ENCODE measurements at regions not wholly inside any gene's neighbourhood (a gene's known extent, or its start where the extent isn't known, plus 50 kb on each side); places are given as distances from the start of the nearest gene placed in this dataset.
"Not testable (repeated sequence)": the region's sequence is repeated elsewhere in the genome, so short reads cannot be mapped to it uniquely, and the experiment has no call there.

DNA sequence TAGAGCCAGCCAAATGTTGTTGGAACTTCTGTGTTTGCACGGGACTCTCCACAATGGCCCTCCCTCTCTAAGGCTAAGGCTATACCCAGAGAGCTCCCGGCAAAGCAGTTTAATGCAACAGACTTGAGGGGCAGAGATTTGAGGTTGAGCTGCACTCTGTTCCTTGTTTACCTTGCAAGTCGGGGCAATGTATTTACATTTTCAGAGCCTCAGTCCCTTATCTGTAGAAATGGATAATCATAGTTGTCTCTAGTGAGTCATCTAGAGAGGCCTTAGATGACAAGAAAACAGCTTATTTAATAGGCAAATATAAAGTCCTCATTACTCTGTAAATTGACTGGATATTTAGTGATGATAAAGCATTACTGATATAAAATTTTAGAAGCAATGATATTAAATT lies 917.7 kb downstream of the MCTP2 start:
- no peaks in the 10 kb centered on the region for H3K9me3 ChIP-seq (ENCODE audit: control insufficient read depth, low read length)
- H3K9ac ChIP-seq (ENCODE audit: low read length), result no peak overlapping the region

DNA sequence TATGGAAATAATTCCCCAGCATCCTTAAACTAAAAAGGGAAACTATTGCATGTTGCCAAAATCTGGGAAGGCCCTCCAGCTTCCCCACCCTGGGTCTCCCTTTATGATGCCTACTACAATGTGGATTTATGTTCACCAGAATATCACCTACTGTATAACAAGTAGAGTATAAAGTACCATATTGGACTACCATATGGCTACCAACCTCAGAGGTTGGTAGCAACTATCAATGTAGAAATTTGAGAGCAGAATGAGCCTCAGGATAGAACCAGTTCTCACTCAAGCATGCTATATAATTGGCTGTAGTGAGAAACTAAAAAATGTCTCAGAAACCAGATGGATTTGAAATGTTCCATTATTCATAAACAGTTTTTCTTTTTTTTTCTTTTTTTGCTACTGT lies 918.4 kb downstream of the MCTP2 start:
- no peaks in the 10 kb centered on the region for H3K36me3 ChIP-seq (ENCODE audit: control insufficient read depth, insufficient read depth, low read length)
- no peaks in the 10 kb centered on the region for H3K27me3 ChIP-seq (ENCODE audit: control insufficient read depth, insufficient read depth, low read length)
- no peak overlapping the region for H3K4me3 ChIP-seq (ENCODE audit: low read length)
- H3K9ac ChIP-seq (ENCODE audit: low read length), result no peak overlapping the region
- H3K4me1 ChIP-seq (ENCODE audit: control insufficient read depth, insufficient read depth, low read length), result no peaks in the 10 kb centered on the region
- H3K9me3 ChIP-seq (ENCODE audit: control insufficient read depth, low read length), result no peaks in the 10 kb centered on the region

More for the DNA sequence above, 917.7 kb downstream of the MCTP2 start:
- H3K4me1 ChIP-seq (ENCODE audit: control insufficient read depth, insufficient read depth, low read length), result no peaks in the 10 kb centered on the region
- H3K36me3 ChIP-seq (ENCODE audit: control insufficient read depth, insufficient read depth, low read length), result no peaks in the 10 kb centered on the region
- H3K4me3 ChIP-seq (ENCODE audit: low read length), result no peak overlapping the region
- H3K27me3 ChIP-seq (ENCODE audit: control insufficient read depth, insufficient read depth, low read length), result no peaks in the 10 kb centered on the region

DNA sequence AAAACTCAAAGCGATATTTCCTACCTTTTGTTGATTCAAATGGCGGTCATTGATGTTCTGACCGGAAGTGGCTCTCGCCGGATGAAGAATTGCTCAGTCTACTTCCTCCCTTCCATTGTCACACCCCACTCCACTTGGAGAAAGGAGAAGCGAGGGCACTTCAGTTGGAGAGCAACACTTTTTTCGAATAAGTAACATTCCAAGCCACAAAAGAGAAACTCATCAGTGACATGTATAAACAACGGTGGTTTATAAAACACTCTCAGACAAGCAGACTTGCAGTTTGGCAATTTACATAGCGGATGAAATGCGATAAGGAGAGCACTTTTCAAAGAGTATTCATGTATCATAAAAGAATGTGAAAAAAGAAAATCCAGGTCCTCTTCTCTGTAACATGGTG lies 919.1 kb downstream of the MCTP2 start:
- Histone ChIP-seq H3K9me3 (ENCODE audit: control insufficient read depth, low read length) (no peaks in the 10 kb centered on the region), H3K36me3 (ENCODE audit: control insufficient read depth, insufficient read depth, low read length) (no peaks in the 10 kb centered on the region), H3K9ac (ENCODE audit: low read length) (no peak overlapping the region), H3K27me3 (ENCODE audit: control insufficient read depth, insufficient read depth, low read length) (no peaks in the 10 kb centered on the region), H3K4me1 (ENCODE audit: control insufficient read depth, insufficient read depth, low read length) (no peaks in the 10 kb centered on the region), H3K4me3 (ENCODE audit: low read length) (no peak overlapping the region)

GRCh38 chr15:95152741-95153140 lies 921.4 kb downstream of the MCTP2 start:
- no peak overlapping the region for H3K9ac ChIP-seq (ENCODE audit: low read length)
- H3K4me1 ChIP-seq (ENCODE audit: control insufficient read depth, insufficient read depth, low read length), result no peaks in the 10 kb centered on the region
- no peaks in the 10 kb centered on the region for H3K9me3 ChIP-seq (ENCODE audit: control insufficient read depth, low read length)
- no peaks in the 10 kb centered on the region for H3K36me3 ChIP-seq (ENCODE audit: control insufficient read depth, insufficient read depth, low read length)
- no peak overlapping the region for H3K4me3 ChIP-seq (ENCODE audit: low read length)
- H3K27me3 ChIP-seq (ENCODE audit: control insufficient read depth, insufficient read depth, low read length), result no peaks in the 10 kb centered on the region

DNA sequence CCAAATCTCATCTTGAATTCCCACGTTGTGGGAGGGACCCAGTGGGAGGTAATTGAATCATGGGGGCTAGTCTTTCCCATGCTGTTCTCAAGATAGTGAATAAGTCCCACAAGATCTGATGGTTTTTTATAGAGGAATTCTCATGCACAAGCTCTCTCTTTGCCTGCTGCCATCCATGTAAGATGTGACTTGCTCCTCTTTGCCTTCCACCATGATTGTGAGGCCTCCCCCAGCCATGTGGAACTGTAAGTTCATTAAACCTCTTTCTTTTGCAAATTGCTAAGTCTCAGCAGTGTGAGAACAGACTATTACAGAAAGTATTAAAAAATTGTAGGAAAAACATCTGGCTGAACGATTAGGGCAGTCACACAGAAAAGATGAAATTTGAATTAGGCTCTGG lies 921.8 kb downstream of the MCTP2 start:
- not testable (repeated sequence) for H3K4me1 ChIP-seq (ENCODE audit: control insufficient read depth, insufficient read depth, low read length); H3K9ac ChIP-seq (ENCODE audit: low read length); H3K27me3 ChIP-seq (ENCODE audit: control insufficient read depth, insufficient read depth, low read length); H3K4me3 ChIP-seq (ENCODE audit: low read length); H3K36me3 ChIP-seq (ENCODE audit: control insufficient read depth, insufficient read depth, low read length); H3K9me3 ChIP-seq (ENCODE audit: control insufficient read depth, low read length)

- Histone ChIP-seq H3K4me1 (ENCODE audit: control insufficient read depth, insufficient read depth, low read length) (no peaks in the 10 kb centered on the region), H3K4me3 (ENCODE audit: low read length) (no peak overlapping the region), H3K27me3 (ENCODE audit: control insufficient read depth, insufficient read depth, low read length) (no peaks in the 10 kb centered on the region), H3K9ac (ENCODE audit: low read length) (no peak overlapping the region), H3K36me3 (ENCODE audit: control insufficient read depth, insufficient read depth, low read length) (no peaks in the 10 kb centered on the region), H3K9me3 (ENCODE audit: control insufficient read depth, low read length) (no peaks in the 10 kb centered on the region)
Measured at GRCh38 chr15:95160316-95160715, 929.0 kb downstream of the MCTP2 start.

DNA sequence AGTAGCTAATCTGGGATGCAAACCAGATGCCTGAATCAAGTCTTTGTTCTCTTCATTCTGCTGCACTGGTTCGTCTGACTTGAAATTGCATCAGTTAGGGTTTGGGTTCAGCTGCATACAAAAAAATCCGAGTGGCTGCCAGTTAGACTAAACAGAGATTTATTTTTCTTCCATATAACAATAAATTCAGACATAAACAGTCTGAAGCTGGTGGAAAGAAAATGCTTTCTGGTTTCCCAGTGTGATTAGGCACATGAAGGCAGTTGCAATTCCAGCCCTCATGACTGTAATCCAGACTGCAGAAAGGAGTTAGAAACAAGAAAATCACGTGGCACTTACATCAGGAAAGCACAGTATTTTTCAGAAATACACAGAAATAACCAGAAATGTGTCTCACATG lies 930.7 kb downstream of the MCTP2 start:
- H3K36me3 ChIP-seq (ENCODE audit: control insufficient read depth, insufficient read depth, low read length), result no peaks in the 10 kb centered on the region
- H3K4me3 ChIP-seq (ENCODE audit: low read length), result no peak overlapping the region

DNA sequence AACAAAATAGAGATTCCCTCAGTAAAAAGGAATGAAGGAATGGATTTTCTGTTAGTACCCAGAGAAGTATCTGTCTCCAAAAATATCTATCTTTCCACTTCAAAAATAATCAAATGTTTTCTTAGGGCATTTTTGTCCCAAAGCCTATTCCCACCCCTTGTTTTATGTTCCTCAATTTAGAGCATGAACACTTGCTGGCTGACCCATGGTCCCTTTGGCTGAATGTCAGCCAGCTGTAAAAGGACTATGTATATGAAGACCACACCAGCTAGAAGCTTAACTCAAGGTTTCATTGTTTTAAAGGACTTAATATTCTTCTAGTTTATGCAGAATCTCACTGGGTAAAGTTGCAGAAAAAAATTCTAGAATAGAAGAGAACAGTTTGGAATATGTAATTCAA lies 931.2 kb downstream of the MCTP2 start:
- Histone ChIP-seq H3K27me3 (ENCODE audit: control insufficient read depth, insufficient read depth, low read length) (no peaks in the 10 kb centered on the region), H3K4me3 (ENCODE audit: low read length) (no peak overlapping the region), H3K36me3 (ENCODE audit: control insufficient read depth, insufficient read depth, low read length) (no peaks in the 10 kb centered on the region), H3K9ac (ENCODE audit: low read length) (no peak overlapping the region), H3K9me3 (ENCODE audit: control insufficient read depth, low read length) (no peaks in the 10 kb centered on the region), H3K4me1 (ENCODE audit: control insufficient read depth, insufficient read depth, low read length) (no peaks in the 10 kb centered on the region)

More for the DNA sequence above, 930.7 kb downstream of the MCTP2 start:
- Histone ChIP-seq H3K4me1 (ENCODE audit: control insufficient read depth, insufficient read depth, low read length) (no peaks in the 10 kb centered on the region), H3K27me3 (ENCODE audit: control insufficient read depth, insufficient read depth, low read length) (no peaks in the 10 kb centered on the region), H3K9me3 (ENCODE audit: control insufficient read depth, low read length) (no peaks in the 10 kb centered on the region), H3K9ac (ENCODE audit: low read length) (no peak overlapping the region)

DNA sequence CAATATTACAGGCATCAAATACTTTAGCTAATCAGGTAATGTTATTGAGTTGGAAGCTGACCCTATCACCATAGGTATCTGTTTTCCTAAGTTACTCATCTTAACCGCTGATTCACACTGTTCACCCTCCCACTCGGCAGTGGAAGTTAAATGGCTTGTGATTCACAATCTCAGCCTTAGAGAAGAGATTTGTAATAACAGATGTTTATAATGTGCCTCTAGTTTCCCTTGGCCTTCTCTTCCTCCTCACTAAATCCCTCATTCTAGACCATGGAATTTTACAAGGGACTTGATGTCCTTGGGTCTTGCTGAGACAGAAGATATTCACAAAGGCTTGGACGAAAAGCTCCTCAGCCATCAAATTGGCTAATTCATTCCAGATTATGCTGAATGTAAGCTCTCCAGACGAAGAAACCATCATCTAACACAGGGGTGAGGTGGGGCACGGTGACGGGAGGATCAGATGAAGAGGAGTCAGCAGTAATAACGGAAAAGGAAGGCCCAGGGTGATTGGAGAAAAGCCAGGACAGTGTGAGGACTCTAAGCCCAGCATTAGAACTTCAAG lies 931.7 kb downstream of the MCTP2 start:
- no peaks in the 10 kb centered on the region for H3K4me1 ChIP-seq (ENCODE audit: control insufficient read depth, insufficient read depth, low read length)
- H3K4me3 ChIP-seq (ENCODE audit: low read length), result no peak overlapping the region
- no peaks in the 10 kb centered on the region for H3K9me3 ChIP-seq (ENCODE audit: control insufficient read depth, low read length)
- H3K36me3 ChIP-seq (ENCODE audit: control insufficient read depth, insufficient read depth, low read length), result no peaks in the 10 kb centered on the region
- no peak overlapping the region for H3K9ac ChIP-seq (ENCODE audit: low read length)
- H3K27me3 ChIP-seq (ENCODE audit: control insufficient read depth, insufficient read depth, low read length), result no peaks in the 10 kb centered on the region

- H3K9me3 ChIP-seq (ENCODE audit: control insufficient read depth, low read length), result no peaks in the 10 kb centered on the region
- no peaks in the 10 kb centered on the region for H3K36me3 ChIP-seq (ENCODE audit: control insufficient read depth, insufficient read depth, low read length)
- H3K4me3 ChIP-seq (ENCODE audit: low read length), result no peak overlapping the region
- H3K4me1 ChIP-seq (ENCODE audit: control insufficient read depth, insufficient read depth, low read length), result no peaks in the 10 kb centered on the region
- H3K27me3 ChIP-seq (ENCODE audit: control insufficient read depth, insufficient read depth, low read length), result no peaks in the 10 kb centered on the region
- no peak overlapping the region for H3K9ac ChIP-seq (ENCODE audit: low read length)
Measured at GRCh38 chr15:95168152-95168551, 936.8 kb downstream of the MCTP2 start.

DNA sequence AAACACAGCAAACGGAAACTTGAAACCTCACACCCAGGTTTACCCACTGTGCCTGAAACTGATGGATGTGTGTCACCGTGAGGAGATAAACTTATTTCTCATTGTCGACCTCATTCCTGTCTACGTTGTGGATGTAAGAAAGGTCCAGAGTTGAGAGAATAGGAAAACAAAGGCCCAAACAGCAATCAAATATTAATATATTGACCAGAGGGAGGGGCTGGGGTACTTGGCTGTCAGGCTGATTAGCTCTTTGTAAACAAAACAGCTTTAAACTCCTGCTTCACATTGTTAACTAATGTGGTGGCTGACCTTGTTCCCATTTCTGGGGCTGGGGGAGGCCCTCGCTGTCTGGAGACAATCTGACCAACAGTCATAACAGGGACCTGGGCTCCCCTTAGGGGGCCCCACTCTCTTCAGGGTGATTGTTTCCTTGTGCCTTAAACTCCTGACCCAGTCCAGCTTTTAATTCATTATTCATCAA lies 937.6 kb downstream of the MCTP2 start:
- no peaks in the 10 kb centered on the region for H3K27me3 ChIP-seq (ENCODE audit: control insufficient read depth, insufficient read depth, low read length)
- no peak overlapping the region for H3K4me3 ChIP-seq (ENCODE audit: low read length)
- no peaks in the 10 kb centered on the region for H3K9me3 ChIP-seq (ENCODE audit: control insufficient read depth, low read length)
- H3K9ac ChIP-seq (ENCODE audit: low read length), result no peak overlapping the region
- H3K4me1 ChIP-seq (ENCODE audit: control insufficient read depth, insufficient read depth, low read length), result no peaks in the 10 kb centered on the region
- H3K36me3 ChIP-seq (ENCODE audit: control insufficient read depth, insufficient read depth, low read length), result no peaks in the 10 kb centered on the region

- Histone ChIP-seq H3K9ac (ENCODE audit: low read length) (no peak overlapping the region), H3K4me1 (ENCODE audit: control insufficient read depth, insufficient read depth, low read length) (no peaks in the 10 kb centered on the region), H3K9me3 (ENCODE audit: control insufficient read depth, low read length) (no peaks in the 10 kb centered on the region), H3K36me3 (ENCODE audit: control insufficient read depth, insufficient read depth, low read length) (no peaks in the 10 kb centered on the region), H3K4me3 (ENCODE audit: low read length) (no peak overlapping the region), H3K27me3 (ENCODE audit: control insufficient read depth, insufficient read depth, low read length) (no peaks in the 10 kb centered on the region)
Measured at GRCh38 chr15:95169541-95170459, 938.4 kb downstream of the MCTP2 start.

Data from mucosa of stomach (tissue), 1 donor.